Kidney (tissue), 13 donors: ENCODE measurements at regions not wholly inside any gene's neighbourhood (a gene's known extent, or its start where the extent isn't known, plus 50 kb on each side); places are given as distances from the start of the nearest gene placed in this dataset.

Experiments
- DNase-seq, 5 donors: peaks; one replicate each; pipeline ENCODE4 v3.0.0-alpha.2; 2013 to 2020
- FAIRE-seq: peaks from 2 replicates; lab custom pipeline; 2012; peaks lifted over from hg19 to GRCh38; lab: Jason Lieb, UNC
- H3K27ac ChIP-seq, 2 donors: one replicate each; pipeline ENCODE4 v1.7.0; 2013; ENCODE audit warnings: low read depth in 2 of 2, low read length in 2 of 2, inconsistent platforms in 1 of 2
- H3K27me3 ChIP-seq: one replicate; pipeline ENCODE4 v1.7.1; 2013; ENCODE audit warnings: low read length, inconsistent platforms; ENCODE audit not compliant: control insufficient read depth, insufficient read depth
- H3K36me3 ChIP-seq, 3 donors: one replicate each; pipeline versions ENCODE4 v1.7.0 to v1.7.1; 2013; ENCODE audit warnings: low read length in 3 of 3, control low read depth in 1 of 3, inconsistent platforms in 1 of 3; ENCODE audit not compliant: insufficient read depth in 3 of 3, control insufficient read depth in 2 of 3
- H3K4me1 ChIP-seq, 3 donors: one replicate each; pipeline versions ENCODE4 v1.7.0 to v1.7.1; 2013; ENCODE audit warnings: low read length in 3 of 3, inconsistent platforms in 1 of 3, low read depth in 1 of 3; ENCODE audit not compliant: control insufficient read depth in 2 of 3, insufficient read depth in 2 of 3
- H3K4me3 ChIP-seq, 3 donors: one replicate each; pipeline versions ENCODE4 v1.7.0 to v1.8.1; 2013; ENCODE audit warnings: low read length in 3 of 3, control low read depth in 1 of 3, inconsistent platforms in 1 of 3
- H3K9ac ChIP-seq, 3 donors: one replicate each; pipeline versions ENCODE4 v1.7.0 to v1.7.1; 2013; ENCODE audit warnings: low read length in 3 of 3, control low read depth in 1 of 3, inconsistent platforms in 1 of 3
- H3K9me3 ChIP-seq, 3 donors: one replicate each; pipeline versions ENCODE4 v1.7.0 to v1.7.1; 2013; ENCODE audit warnings: low read length in 3 of 3, control low read depth in 1 of 3, inconsistent platforms in 1 of 3; ENCODE audit not compliant: control insufficient read depth in 2 of 3, insufficient read depth in 1 of 3
- CTCF ChIP-seq: IDR thresholded peaks from 3 replicates; pipeline ENCODE4 v1.5.1; 2012; ENCODE audit warnings: mild to moderate bottlenecking, moderate library complexity, borderline replicate concordance; ENCODE audit not compliant: insufficient read depth; ENCODE audit errors: extremely low read depth
- intact Hi-C: fragments of 100-400 bp; cut with DNase I; formaldehyde crosslinking; loops from one replicate; pipeline ENCODE4 v1.11.1; 2022
- donor health status: control.
- donor health status: control.
- donor health status: control.
- donor health status: control.
- donor health status: control.
- donor health status: DM: yes; HTN: yes; CAD: no.
- donor health status: Normal renal cell carcinoma (clear cell type).

DNA sequence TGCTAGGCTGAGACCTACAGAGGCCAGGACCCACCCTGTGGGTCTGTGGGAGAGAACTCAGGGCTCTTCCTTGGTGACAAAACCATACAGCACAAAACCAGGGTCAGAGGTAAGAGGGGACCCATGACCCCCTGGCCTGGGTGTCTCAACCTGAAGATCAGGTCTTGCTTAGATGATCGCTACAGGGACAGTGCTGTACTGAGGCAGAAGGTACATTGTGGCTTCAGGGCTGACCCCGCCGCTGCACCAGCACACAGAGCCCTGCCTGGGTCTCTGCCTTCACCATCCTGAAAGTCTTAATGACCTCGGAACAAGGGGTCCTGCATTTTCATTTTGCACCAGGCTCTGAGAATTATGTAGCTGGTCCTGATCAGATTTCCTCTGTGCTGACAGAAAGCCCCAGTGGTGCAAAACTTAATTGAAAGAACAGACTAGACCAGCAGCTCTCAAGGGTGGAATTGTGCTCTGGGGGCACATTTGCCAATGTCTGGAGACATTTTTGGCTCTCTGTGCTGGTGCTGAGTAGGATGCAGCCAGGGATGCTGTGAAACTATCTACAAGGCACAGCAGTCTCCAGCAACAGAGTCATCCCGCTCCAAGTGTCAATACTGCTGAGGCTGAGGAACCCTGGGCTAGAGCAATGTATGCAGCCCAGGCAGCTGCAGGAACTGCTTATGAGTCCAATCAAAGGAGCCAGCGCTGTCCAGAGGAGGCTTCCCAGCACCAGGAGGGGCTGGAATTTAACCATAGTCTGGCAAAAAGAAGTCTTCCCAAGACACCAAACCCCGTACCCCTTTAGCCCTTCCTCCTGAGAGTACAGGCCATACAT is 254.9 kb downstream of the ERMARD start:
- Histone ChIP-seq H3K27ac (no peak overlapping the region), H3K4me3 (no peak overlapping the region), H3K9me3 (no peaks in the 10 kb centered on the region), H3K27me3 (no peaks in the 10 kb centered on the region), H3K36me3 (no peaks in the 10 kb centered on the region), H3K4me1 (peaks cover 0 to 6% (median 0%) of the 10 kb centered on the region in 3 donors), H3K9ac (no peak overlapping the region)
- TF ChIP-seq CTCF, result no peak
- DNase-seq (peak in 1 of 5 donors; percentile 8), FAIRE-seq (no peak)
- intact Hi-C loops, result no loop called here

- no peaks in the 10 kb centered on the region for H3K9me3 ChIP-seq
- FAIRE-seq (no peak), DNase-seq (no peak)
- peaks cover 0 to 2% (median 0%) of the 10 kb centered on the region in 3 donors for H3K4me1 ChIP-seq
- H3K4me3 ChIP-seq, result no peak overlapping the region
- no peak for TF ChIP-seq CTCF
- no peaks in the 10 kb centered on the region for H3K27me3 ChIP-seq
- no peaks in the 10 kb centered on the region for H3K36me3 ChIP-seq
- no peak overlapping the region for H3K27ac ChIP-seq
- intact Hi-C loops, result no loop called here
- H3K9ac ChIP-seq, result no peak overlapping the region
Observed at GRCh38 chr6:170005665-170006064, 254.2 kb downstream of the ERMARD start.

DNA sequence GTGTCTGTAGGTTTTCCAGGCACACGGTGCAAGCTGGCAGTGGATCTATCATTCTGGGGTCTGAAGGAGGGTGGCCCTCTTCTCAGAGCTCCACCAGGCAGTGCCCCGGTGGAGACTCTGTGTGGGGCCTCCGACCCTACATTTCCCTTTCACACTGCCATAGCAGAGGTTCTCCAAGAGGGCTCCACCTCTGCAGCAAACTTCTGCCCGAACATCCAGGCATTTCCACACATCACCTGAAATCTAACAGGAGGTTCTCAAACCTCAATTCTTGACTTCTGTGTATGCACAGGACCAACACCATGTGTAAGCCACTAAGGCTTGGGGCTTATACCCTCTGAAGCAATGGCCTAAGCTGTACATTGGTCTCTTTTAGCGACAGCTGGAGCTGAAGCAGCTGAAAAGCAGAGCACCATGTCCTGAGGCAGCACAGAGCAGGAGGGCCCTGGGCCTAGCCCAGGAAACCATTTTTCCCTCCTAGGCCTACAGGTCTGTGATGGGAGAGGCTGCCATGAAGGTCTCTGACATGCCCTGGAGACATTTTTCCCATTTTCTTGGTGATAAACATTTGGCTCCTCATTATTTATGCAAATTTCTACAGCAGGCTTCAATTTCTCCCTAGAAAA is 253.3 kb downstream of the ERMARD start:
- FAIRE-seq (no peak), DNase-seq (peak in 1 of 5 donors; percentile 6)
- Histone ChIP-seq H3K36me3 (no peaks in the 10 kb centered on the region), H3K27ac (no peak overlapping the region), H3K9ac (no peak overlapping the region), H3K4me3 (no peak overlapping the region), H3K4me1 (no peaks in the 10 kb centered on the region), H3K27me3 (no peaks in the 10 kb centered on the region), H3K9me3 (no peaks in the 10 kb centered on the region)
- intact Hi-C loops, result no loop called here
- no peak for TF ChIP-seq CTCF
